Activated naive CD8-positive, alpha-beta T cell treated with anti-CD3 and anti-CD28 coated beads, Interleukin-2, amount 50 U/mL, for 16 hours (primary cell): ENCODE measurements at regions not wholly inside any gene's neighbourhood (a gene's known extent, or its start where the extent isn't known, plus 50 kb on each side); places are given as distances from the start of the nearest gene placed in this dataset.

Source experiments
- DNase-seq: peaks from one replicate; pipeline ENCODE4 v3.0.0-alpha.2; 2020; ENCODE audit warnings: low read depth, low spot score

DNA sequence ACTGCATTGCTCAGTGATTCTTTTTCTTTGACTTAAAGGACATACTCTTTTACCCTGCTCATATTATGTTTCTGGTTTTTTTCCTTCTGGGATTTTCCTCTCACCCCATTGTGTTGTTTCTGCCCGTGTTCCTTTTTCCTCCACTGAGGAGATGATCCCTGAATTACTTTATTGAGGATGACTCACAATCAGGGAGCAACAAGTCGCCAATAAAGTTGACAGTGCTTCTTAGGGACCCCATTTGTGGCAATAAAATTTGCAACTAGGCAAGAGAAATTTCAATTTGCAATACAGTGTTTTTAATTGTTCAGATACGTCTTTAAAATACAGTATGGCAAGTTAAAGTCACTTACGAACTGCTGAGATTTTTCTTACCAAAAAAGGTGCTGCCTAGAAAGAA is 217.9 kb downstream of the SOX4 start:
- DNase-seq: no peak

DNA sequence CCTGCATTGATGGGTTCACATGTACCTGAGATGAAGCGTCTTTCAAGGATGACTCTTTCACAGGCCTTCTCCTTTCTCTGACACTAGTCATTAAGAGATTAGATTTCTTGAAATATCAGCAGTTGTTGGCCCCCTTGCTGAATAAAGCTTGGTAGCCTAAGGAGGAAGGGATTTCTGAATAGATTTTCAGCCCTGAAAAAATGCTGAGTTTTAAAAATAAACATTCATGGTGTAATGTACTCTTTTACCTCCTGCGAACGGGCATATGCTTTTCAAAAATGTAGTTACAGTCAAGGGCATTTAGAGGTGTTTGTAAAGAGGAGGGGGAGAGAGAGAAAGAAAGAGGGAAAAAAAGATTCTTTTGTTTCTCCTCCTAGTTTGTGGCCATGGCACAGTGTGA is 222.7 kb downstream of the SOX4 start:
- no peak for DNase-seq

DNA sequence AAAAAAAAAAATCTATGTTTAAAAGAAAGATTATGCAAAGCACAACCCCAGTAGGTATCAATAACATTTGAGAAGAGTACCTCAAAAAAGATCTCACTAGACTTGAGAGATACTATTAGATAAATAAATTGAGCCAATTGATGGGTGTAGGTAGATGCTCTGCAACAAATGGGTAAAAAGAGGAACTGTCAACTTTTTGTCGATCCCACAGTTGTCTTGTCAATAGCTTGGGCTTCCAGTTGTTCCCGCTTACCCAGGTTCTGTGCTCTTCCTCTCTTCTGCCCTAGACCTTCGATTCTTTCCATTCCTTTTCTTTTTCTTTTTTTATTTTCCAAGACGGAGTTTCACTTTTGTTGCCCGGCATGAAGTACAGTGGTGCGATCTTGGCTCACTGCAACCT is 226.9 kb downstream of the SOX4 start:
- DNase-seq: no peak

DNA sequence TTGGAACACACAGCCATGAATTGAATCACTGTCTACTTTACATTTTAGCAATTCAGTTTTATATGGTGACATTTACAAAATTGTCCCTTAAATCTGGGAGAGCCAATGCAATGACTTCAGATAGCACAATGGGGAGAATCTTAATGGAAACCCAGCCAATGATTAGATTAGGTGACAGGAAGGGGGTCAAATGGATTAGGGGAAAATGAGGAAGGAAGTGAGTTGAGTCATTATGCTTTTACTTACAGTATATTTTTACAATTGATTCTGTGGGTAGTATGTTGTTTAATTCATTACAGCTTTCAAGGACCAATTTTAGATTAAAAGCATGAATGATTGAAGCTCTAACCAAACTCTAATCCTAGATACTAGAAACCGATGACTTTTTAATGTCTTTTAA is 229.8 kb downstream of the SOX4 start:
- no peak for DNase-seq

DNA sequence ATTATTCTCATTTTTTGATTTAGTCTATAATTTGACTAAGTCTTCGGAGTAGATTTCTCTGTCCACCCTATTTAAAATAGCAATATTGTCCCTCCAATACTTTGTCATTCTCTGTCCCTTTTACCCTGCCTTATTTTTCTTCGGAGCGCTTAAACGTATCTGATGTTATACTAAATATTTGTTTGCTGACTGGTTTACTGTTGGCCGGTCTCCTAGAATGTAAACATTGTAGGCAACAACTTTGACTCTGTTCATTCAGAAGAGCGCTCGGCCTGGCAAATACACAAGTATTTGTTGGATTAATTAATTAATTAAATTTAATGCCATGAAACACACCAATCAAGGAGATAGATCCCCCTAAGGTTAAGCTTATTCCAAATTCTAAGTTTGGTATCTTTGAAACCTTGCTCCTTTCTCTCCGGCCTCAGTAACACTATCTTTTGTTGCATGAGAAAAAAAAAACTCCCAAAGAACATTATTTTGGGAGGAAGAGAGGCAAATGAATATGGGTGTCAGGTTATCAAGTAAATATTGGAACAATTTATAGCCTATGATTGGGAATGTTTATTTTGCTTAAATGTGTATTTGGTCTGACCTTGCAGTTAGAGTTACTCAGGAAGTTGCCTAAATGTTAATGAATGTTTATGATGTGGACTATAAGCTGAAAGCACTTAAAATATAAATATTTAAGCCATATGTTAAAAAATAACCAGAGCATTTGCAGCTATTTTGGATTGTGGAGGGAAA is 231.1 kb downstream of the SOX4 start:
- DNase-seq: no peak

DNA sequence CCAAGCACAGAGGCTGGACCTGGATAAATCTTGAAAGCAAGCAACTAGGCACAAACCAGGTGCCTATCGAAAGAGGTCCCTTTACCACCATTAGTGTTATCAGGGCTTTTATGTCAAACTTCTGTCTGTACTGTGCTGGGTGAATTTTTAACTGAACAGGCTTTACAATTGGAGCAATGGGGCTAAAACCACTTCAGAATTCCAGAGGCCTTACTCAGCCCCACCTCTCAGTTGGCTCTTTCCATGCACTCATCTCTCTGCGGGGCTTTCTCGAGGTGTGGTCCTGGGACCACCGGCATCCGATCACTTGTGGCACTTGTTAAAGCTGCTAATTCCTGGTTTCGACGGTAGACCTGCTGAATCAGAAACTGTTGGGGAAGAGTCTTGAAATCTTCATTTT is 232.5 kb downstream of the SOX4 start:
- no peak for DNase-seq

DNA sequence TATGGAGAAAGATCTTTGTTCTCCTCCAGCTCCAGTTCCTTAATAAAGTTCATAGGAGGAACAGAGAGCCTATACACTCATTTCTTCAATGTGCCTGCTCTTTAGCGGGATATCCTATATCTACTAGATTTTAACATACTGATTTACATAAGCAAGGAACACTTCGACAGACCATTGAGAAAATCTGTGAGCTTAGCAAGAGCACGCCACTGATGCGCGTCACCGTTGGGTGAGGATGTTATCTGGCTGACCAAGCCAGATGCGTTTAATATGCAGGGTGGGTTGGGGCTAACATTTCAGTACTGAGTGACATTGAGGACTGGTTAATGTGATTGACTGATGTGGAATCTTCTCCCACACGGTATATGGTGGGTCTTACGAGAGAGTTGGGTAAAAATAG is 233.4 kb downstream of the SOX4 start:
- DNase-seq: no peak

DNA sequence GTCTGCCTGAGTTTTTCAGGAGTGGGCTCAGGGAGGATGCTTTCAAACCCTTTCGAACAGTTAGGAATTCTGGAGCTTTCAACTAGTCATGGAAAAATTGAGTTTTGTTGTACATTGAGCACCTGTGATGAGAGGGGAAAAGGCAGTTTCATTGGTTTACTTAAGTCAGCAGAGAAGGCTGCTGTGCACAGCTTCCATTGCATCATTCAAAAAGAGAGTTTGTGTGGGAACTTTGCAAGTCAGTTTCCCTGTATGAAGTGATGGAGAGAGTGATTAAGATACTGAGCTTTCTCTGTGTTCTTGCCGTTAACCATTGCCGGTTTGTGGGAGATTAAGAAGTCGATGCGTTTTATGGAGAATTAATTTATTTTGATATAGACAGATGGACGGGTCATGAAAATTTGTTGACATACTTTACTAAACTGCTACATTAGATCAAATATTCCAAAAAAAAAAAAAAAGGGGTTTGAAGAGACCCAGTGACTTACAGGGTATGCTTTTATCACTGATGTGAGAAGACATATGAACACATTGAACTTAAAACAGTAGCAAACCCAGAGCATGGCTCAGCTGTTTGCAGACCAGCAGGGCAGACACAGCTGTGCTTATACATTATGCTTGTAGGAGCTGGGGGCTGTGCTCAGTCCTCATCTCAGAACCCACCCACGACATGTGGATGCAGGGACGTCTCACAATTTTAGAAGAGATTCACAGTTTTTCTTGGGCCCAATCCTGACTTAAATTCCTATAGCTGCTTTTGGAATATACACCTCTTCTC is 234.1 kb downstream of the SOX4 start:
- DNase-seq: no peak

DNA sequence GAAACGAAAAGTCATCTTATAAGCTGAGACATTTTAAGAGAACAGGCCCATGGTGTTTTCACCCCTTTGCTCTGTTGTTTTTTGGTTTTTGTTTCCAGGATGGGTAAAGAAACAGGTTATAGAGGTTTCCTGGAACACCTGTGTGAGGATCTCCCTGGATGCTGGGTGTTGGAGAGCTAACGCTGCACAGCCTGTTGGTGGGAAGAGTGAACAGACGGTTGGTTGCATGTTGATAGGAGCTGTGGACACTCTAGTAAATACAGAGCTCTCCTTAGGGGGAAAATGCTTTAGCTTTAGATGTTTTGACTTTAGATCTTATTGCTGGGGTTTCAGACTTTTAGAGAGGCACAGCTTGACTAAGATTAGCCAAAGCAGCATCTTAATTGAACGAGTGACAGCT is 235.2 kb downstream of the SOX4 start:
- no peak for DNase-seq

DNA sequence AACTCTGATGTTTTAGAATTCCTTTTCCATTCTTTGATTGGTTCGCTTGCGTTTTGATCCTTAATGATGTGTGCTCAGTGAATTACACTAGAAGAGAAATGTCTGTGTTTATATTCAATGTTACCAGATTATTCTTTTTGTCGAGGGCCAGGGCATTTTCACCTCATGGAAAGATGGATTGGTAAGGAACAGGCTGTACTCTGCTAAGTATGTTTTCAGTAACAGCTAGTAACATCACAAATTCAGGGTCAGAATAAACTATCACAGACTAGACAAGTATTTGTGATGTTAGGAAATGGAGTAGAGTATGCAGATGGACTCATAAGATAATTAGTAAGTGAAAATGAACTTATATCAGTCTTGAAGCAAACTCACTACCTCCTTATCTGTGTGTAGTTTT is 235.6 kb downstream of the SOX4 start:
- no peak for DNase-seq

DNA sequence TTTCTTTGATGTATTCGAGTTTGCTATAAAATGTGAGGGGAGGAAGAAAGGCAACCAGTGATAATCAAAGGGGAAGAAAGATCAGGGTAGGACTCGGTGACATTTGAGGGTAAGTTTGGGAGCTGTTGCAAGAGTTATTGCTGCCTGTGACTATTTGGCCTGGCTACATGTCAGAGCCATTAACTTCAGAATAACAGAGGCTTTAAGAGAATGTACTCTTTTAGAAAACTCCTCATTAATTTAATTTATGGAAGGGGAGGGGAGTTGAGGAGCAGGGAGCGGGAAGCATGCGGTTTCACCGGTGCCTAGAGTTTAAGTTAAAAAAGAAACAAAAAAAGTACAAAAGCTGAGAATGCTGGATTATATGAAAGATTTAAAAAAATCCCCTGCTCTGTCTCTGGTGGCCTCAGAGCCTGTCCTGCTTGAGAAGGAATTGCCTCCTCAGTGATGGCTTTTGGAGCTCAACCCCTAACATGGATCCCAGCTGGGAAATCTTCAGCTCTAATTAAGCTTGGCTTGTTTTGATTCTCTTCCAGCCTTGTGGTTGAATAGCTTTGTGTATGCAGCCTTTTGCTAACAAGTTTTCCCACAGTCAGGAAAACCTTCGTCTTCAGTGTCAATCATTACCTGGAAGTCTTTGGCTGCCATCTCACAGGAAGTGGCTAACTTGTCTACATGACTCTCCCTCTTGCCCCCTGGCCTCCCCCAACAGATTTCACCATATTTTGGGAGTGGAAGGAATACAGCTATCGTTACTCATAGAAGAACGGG is 238.2 kb downstream of the SOX4 start:
- no peak for DNase-seq

DNA sequence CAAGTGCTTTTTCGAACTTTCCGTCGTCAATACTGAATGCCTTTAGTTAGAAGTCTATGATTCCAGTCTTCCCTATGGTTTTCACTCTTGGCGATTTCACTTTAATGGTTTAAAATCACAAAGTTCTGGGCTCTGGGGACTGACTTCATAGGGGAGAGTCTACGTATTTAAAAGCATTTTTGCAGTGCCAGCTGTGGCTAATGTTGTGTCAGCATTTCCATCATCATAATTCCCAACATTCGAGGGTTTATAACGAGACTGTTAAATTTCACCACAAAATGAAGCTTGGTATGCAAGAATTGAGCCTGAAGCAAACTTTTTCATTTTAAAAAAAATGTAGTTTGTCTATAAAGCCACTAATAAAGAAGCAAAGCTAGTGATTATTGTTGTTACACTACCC is 242.7 kb downstream of the SOX4 start:
- no peak for DNase-seq

DNA sequence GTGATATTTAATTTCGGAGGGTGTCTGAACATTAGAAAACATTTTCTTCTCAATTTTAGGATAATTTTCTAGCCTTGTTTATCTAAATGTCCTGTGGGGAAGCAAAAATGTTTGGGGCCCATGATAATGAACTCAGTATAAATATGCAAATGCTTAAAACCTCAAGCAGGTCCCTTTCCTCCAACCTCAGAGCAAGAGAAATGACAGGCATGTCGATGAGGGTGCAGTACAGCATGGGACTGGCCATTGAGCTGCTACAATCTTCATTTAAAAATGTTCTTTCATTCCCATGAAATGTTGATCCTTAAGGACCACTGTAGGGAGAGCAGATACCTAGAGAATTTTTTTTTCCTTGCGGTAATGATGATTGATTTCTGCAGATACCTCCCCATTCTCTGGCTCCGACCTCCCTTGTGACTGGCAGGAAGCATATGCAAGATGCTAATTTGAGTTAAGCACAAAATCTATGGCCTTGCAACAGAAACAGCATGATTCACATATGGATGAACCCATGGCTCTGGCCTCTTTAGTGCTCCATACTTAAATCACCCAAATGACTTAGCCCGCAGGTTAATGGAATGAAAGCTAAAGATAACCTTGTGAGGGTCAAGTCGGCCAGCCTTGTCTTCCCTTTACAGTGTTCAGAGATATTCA is 243.3 kb downstream of the SOX4 start:
- no peak for DNase-seq

DNA sequence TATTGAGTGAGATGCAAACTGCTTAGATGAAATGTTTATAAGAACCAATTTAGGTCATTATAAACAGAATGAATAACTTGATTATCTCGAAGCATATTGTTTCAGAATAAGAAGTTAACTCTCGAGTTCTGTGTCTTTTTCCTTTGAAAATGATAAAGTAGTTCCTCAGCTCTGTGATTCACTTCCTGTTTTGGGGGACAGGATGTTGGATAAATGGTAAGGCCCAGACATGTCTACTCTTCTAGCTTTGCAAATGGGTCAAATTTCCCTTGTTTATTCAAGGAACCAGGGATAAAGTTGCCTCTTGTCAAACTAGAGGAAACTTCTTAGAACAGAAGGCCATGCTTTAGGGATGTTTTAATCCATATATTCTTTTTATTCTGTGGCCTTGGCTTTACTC is 246.9 kb downstream of the SOX4 start:
- no peak for DNase-seq

DNA sequence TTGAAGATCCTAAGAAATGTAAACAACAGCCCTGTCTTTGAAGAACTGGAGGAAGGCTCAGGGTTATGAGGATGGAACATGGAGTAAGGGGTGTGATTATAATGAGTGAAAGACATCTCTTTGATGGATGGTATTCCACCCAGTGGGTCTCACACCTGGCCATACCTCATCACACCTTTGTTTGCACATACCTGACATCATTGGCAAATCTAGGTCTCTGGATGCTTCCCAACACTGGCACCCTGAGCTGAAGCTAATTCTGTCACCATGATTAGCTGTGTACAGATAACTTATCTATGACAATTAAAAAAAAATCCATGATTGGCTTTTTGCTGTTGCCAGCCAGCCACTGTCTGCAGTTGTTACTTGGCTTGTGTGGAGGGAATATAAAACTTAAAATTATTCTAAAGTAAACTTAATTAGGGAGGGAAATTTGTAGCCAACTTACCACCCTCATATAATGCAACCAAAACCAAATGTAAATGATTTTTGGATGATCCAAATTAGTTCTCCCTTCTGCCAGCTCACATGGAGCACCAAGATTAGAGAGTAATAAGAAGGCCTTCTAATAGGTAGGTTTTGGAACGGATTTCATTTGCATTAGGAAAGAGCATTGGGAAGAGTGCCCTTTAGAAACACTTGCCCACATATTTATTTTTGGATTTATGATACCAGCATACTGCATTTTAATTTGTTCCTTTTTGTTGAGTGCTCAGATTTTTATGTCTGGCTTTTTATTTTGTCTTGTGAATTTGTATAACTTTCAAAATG is 249.5 kb downstream of the SOX4 start:
- no peak for DNase-seq

DNA sequence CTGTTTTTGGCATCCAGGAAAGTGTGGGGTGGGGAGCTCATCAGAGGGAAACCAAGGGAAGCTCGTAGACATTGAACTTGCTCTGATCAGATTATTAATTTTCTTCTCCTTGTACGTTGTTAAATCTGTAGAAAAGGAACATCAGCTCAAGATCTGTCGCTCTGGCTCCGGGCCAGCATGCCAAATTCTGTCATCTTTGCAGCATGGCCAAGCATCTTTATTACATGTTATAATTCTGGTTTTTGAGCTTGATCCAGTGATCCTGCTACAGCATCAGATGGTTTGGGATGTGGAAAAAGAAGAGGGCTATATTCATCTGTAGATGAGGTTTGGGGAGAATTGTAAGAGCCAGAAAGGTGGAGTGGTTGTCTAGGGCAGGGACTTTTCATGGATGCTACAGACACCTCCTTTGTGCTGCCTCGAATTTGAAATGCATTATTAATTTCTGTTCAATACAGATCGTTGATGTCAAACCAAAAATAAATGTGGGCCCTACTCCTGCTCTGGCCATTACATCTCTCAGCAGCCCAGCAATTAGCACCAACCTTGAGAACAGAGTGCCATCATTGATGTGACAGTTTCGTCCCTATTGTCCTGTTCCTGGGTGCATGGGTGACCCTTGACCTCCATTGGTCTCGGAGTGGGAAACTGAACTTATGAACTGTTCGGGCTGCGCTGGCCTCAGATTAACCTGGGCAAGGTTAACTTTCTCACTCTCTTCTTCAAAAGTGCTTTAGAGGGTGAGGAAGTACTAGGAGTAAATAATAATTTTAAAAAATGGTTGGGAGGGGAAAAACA is 250.8 kb downstream of the SOX4 start:
- DNase-seq: no peak

DNA sequence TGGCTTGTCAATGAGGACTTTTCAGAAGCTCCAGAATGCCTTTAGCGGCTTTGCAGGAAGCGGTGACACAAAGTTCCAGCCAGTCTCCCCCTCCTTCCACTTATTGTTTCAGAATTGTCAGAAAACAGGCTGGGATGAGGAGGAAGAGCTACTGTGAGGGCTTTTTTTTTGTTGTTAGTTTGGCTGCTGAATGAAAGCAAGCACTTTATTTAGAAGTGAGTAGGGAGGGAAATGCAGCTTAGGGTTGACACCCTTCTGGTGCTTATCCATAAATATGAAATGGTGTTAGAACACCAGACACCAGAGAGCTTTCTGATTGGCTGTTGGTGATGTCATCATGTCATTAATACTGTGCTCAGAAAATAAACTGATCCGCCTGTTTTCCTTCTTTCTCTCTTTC is 251.5 kb downstream of the SOX4 start:
- DNase-seq: no peak

DNA sequence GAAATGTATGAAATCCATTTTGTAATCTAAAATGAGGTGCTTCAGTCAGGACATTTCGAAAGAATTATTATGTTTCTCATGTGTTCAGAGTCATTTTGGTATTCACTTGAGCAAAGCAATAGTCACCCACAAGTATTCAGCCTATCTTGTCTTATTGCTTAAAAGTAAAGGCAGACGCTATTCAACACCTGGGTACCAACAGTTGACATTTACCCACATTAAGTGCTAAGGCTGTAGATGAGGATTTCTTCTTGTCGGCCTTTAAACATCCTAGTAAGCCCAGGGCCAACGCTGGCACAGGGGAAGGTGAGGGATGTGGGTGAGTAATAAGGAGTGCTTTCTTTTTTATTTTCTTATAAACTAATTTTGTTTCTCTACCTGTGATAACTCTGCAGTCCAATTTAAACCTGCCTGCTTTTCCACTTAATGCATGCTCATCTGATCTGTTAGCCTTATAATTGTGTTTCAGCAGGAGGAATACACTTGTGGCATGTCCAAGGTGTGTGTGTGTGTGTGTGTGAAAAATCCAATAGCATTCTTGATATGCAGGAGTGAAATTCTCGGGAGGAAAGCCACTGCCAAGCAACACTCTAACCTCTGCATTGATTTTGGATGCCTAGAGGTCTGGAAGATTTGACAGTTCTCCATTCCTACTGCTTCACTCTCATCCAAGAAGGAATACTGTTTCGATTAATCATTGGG is 252.0 kb downstream of the SOX4 start:
- DNase-seq: no peak

DNA sequence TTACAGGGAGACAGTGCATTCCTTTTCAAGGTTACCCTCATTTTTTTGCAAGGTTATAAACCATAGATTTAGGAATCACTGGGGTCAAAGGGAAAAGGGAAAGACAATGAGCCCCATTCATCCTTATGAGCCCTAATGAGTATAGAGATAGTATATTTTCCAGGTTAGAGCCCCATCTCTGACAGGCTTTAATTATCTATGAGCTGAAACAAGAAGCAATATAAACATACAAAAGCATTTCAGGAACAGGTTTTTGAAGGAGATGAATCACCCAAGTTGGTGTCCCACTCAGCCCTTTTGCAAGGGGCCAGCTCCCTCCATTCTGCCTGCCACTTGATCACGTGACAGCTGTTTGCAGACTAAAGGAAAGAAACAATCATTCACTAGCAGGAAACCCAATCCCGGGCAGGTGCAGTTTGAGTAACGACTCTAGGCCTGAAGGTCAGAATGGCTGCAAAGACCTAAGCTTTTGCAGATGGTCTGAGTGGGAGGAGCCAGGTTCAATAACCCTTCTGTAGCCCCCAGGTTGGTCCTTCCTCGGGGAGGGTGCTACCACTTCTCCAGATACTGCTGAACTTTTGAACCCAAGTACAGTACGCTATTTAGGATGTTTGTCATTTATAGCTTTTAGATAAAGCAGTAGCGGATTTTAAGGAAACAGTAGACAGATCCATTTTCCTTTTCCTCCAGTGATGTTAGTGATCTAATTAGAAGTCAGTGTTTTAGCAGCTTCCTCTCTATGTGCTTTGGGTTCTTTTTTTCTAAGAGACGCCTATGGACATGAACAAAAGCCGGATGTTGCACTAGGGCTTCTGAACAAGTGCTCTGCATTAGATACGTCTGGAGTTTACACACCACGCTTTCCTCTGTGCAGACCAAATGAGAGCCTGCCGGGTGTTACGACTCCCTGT is 253.2 kb downstream of the SOX4 start:
- DNase-seq: no peak
